ENCODE measurements at regions not wholly inside any gene's neighbourhood (a gene's known extent, or its start where the extent isn't known, plus 50 kb on each side); places are given as distances from the start of the nearest gene placed in this dataset.

DNA sequence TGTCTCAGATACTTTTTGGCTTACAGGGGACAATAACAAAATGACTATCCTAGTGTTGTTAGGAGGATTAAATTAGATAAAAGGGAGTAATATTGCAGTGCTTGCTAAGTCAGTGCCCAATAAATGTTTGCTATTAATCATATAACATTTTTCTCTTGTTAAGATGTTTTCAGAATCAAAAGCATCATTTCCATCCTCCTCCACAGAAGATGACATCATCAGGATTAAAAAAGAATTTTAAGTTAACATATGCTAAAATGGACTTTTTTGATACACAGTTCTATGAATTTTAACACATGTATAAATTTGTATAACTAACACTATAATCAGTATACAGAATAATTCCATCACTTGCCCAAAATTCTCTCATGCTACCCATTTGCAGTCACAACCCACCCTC lies 492.6 kb downstream of the GRIN2A start:
- ATAC-seq (no peak), DNase-seq (no peak)

DNA sequence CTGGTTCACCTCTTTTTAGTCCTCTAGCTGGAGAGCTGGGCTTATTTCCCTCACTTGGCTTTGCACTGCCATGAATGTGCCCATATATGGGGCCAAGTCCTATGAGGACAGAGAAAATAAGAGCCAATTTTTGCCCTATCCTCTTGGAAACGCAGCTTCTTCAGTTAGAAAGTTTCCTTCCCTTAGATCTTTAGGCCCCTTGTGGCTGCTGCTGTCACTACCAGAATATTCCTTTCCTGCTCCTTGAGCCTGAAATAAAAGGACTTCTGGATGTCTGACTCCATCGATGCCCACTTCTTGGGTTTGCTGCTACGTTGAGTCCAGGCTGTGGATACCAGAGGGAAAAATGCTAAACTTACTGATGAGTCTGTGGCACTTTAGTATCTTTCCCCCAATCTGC lies 487.1 kb downstream of the GRIN2A start:
- DNase-seq (no peak), ATAC-seq (no peak)

Measured in stimulated activated naive CD8-positive, alpha-beta T cell treated with anti-CD3 and anti-CD28 coated beads, Interleukin-15, Interleukin-2, amounts not matched to agents 100 U/mL and 50 U/mL, for 24 hours (primary cell).